Panc1 (cell line): ENCODE measurements at regions not wholly inside any gene's neighbourhood (a gene's known extent, or its start where the extent isn't known, plus 50 kb on each side); places are given as distances from the start of the nearest gene placed in this dataset.

ENCODE experiments used
- CTCF ChIP-seq: fragments of 450-650 bp; IDR thresholded peaks from 2 replicates; pipeline ENCODE4 v1.5.1; 2017; ENCODE audit warnings: mild to moderate bottlenecking
- POLR2AphosphoS5 ChIP-seq: IDR thresholded peaks from 2 replicates; pipeline ENCODE4 v1.6.1; 2012; ENCODE audit warnings: mild to moderate bottlenecking, low read depth, low read length, moderate library complexity
- REST ChIP-seq, 2 experiments: IDR thresholded peaks; 2 replicates each; pipeline ENCODE4 v1.6.1; 2011 to 2012; ENCODE audit warnings: low read depth in 2 of 2, control low read depth in 1 of 2, low read length in 1 of 2, mild to moderate bottlenecking in 1 of 2, moderate library complexity in 1 of 2; ENCODE audit not compliant: insufficient read depth in 1 of 2
- SIN3A ChIP-seq: IDR thresholded peaks from 2 replicates; pipeline ENCODE4 v1.6.1; 2012; ENCODE audit warnings: low read depth, mild to moderate bottlenecking, low read length, moderate library complexity, borderline replicate concordance; ENCODE audit not compliant: insufficient read depth
- TCF7L2 ChIP-seq: IDR thresholded peaks from 2 replicates; pipeline ENCODE4 v1.6.1; 2011; ENCODE audit warnings: mild to moderate bottlenecking, low read depth, low read length, inconsistent platforms

GRCh38 chr4:17030543-17030942, 132.1 kb upstream of the LDB2 start:
- TF ChIP-seq CTCF (no peak), POLR2AphosphoS5 (no peak), REST (IDR thresholded peaks at IDR 0.05; ENCODE audit: insufficient read depth in 1 of 2, low read depth in 2 of 2, low read length in 1 of 2) (no peak), SIN3A (no peak), TCF7L2 (no peak)
